HEK293 (cell line): ENCODE measurements at regions not wholly inside any gene's neighbourhood (a gene's known extent, or its start where the extent isn't known, plus 50 kb on each side); places are given as distances from the start of the nearest gene placed in this dataset.

Source experiments
- CTCF ChIA-PET: fragments of 350-600 bp; formaldehyde crosslinking; extraction: SDS; loops from one replicate; lab custom pipeline; 2021; ENCODE audit warnings: antibody characterized with exemption; lab: Yijun Ruan, JAX
- POLR2A ChIA-PET: fragments of 300-600 bp; formaldehyde crosslinking; extraction: SDS; loops from one replicate; lab custom pipeline; 2020; ENCODE audit warnings: antibody characterized with exemption, inconsistent platforms; lab: Yijun Ruan, JAX
- H3K27ac ChIP-seq: fragments of 200-500 bp; sonication (Bioruptor generic); 2 replicates; pipeline ENCODE4 v1.5.1; 2014; ENCODE audit warnings: low read depth, low read length, control low read depth, inconsistent platforms; ENCODE audit errors: extremely low read depth
- H3K36me3 ChIP-seq, 2 experiments: fragments of 200-500 bp in 1 of 2; sonication (Bioruptor generic) in 1 of 2; 1 replicate in 1 of 2; 2 replicates in 1 of 2; pipeline ENCODE4 v1.5.1; 2014 to 2017; ENCODE audit warnings: inconsistent platforms in 2 of 2, low read length in 2 of 2; ENCODE audit not compliant: control insufficient read depth in 2 of 2, insufficient read depth in 1 of 2
- H3K4me1 ChIP-seq: fragments of 200-500 bp; sonication (Bioruptor generic); 2 replicates; pipeline ENCODE4 v1.5.1; 2014; ENCODE audit warnings: mild to moderate bottlenecking, low read length, inconsistent platforms; ENCODE audit not compliant: control insufficient read depth, insufficient read depth
- H3K4me3 ChIP-seq: 2 replicates; pipeline ENCODE4 v1.5.1; 2011; ENCODE audit warnings: low read depth, mild to moderate bottlenecking, control low read depth, low read length, moderate library complexity
- H3K9me3 ChIP-seq: fragments of 200-500 bp; sonication (Bioruptor generic); 2 replicates; pipeline ENCODE4 v1.5.1; 2014; ENCODE audit warnings: low read depth, low read length, inconsistent platforms; ENCODE audit not compliant: control insufficient read depth, insufficient read depth
- BCL6B ChIP-seq: fragments of 450-650 bp; formaldehyde crosslinking; IDR thresholded peaks from 2 replicates; pipeline ENCODE4 v1.5.1; 2017; ENCODE audit warnings: missing biosample characterization, missing genetic modification characterization
- CTCF ChIP-seq: fragments of 450-650 bp; formaldehyde crosslinking; IDR thresholded peaks from 2 replicates; pipeline ENCODE4 v1.5.1; 2016; ENCODE audit warnings: missing biosample characterization, missing genetic modification characterization
- EGR2 ChIP-seq: fragments of 450-650 bp; formaldehyde crosslinking; IDR thresholded peaks from 2 replicates; pipeline ENCODE4 v1.5.1; 2016; ENCODE audit warnings: low read depth, missing biosample characterization, missing genetic modification characterization
- GLI4 ChIP-seq: fragments of 450-650 bp; formaldehyde crosslinking; IDR thresholded peaks from 2 replicates; pipeline ENCODE4 v1.5.1; 2016; ENCODE audit warnings: missing biosample characterization, missing genetic modification characterization
- KLF1 ChIP-seq: fragments of 450-650 bp; formaldehyde crosslinking; IDR thresholded peaks from 2 replicates; pipeline ENCODE4 v1.5.1; 2016; ENCODE audit warnings: missing biosample characterization, missing genetic modification characterization
- PRDM4 ChIP-seq: fragments of 450-650 bp; formaldehyde crosslinking; IDR thresholded peaks from 2 replicates; pipeline ENCODE4 v1.5.1; 2017; ENCODE audit warnings: missing biosample characterization, missing genetic modification characterization
- TCF7L2 ChIP-seq: IDR thresholded peaks from 2 replicates; pipeline ENCODE4 v1.6.1; 2011; ENCODE audit warnings: low read depth, mild to moderate bottlenecking, inconsistent platforms, low read length, moderate library complexity, borderline replicate concordance
- ZBTB48 ChIP-seq: fragments of 450-650 bp; formaldehyde crosslinking; IDR thresholded peaks from 2 replicates; pipeline ENCODE4 v1.5.1; 2016; ENCODE audit warnings: missing biosample characterization, missing genetic modification characterization
- ZBTB8A ChIP-seq: fragments of 450-650 bp; formaldehyde crosslinking; IDR thresholded peaks from 2 replicates; pipeline ENCODE4 v1.5.1; 2016; ENCODE audit warnings: missing biosample characterization, missing genetic modification characterization
- ZNF132 ChIP-seq: fragments of 450-650 bp; formaldehyde crosslinking; IDR thresholded peaks from 2 replicates; pipeline ENCODE4 v1.5.1; 2017; ENCODE audit warnings: missing biosample characterization, missing genetic modification characterization, borderline replicate concordance
- ZNF138 ChIP-seq: fragments of 450-650 bp; formaldehyde crosslinking; IDR thresholded peaks from 2 replicates; pipeline ENCODE4 v1.5.1; 2016; ENCODE audit warnings: missing biosample characterization, missing genetic modification characterization, borderline replicate concordance
- ZNF248 ChIP-seq: fragments of 450-650 bp; formaldehyde crosslinking; IDR thresholded peaks from 2 replicates; pipeline ENCODE4 v1.5.1; 2017; ENCODE audit warnings: missing biosample characterization, missing genetic modification characterization
- ZNF266 ChIP-seq: fragments of 450-650 bp; formaldehyde crosslinking; IDR thresholded peaks from 2 replicates; pipeline ENCODE4 v1.5.1; 2016; ENCODE audit warnings: missing biosample characterization, missing genetic modification characterization, low read depth
- ZNF341 ChIP-seq: fragments of 450-650 bp; formaldehyde crosslinking; IDR thresholded peaks from 2 replicates; pipeline ENCODE4; 2016; ENCODE audit warnings: low read depth, missing biosample characterization, missing genetic modification characterization
- ZNF366 ChIP-seq: fragments of 450-650 bp; formaldehyde crosslinking; conservative IDR thresholded peaks from 2 replicates; pipeline ENCODE4 v1.5.1; 2016; ENCODE audit warnings: missing biosample characterization, missing genetic modification characterization
- ZNF391 ChIP-seq: fragments of 450-650 bp; formaldehyde crosslinking; IDR thresholded peaks from 2 replicates; pipeline ENCODE4 v1.5.1; 2016; ENCODE audit warnings: low read depth, missing biosample characterization, missing genetic modification characterization, borderline replicate concordance
- ZNF544 ChIP-seq: fragments of 450-650 bp; formaldehyde crosslinking; IDR thresholded peaks from 2 replicates; pipeline ENCODE4 v1.5.0; 2017; ENCODE audit warnings: missing biosample characterization, missing genetic modification characterization
- ZNF580 ChIP-seq: fragments of 450-650 bp; formaldehyde crosslinking; IDR thresholded peaks from 2 replicates; pipeline ENCODE4 v1.5.1; 2016; ENCODE audit warnings: missing biosample characterization, missing genetic modification characterization
- ZNF747 ChIP-seq: fragments of 450-650 bp; formaldehyde crosslinking; IDR thresholded peaks from 2 replicates; pipeline ENCODE4 v1.5.1; 2016; ENCODE audit warnings: missing biosample characterization, missing genetic modification characterization
- ZNF777 ChIP-seq: fragments of 450-650 bp; formaldehyde crosslinking; IDR thresholded peaks from 2 replicates; pipeline ENCODE4 v1.5.1; 2017; ENCODE audit warnings: missing biosample characterization, missing genetic modification characterization, borderline replicate concordance
- ZNF830 ChIP-seq: fragments of 450-650 bp; IDR thresholded peaks from 2 replicates; pipeline ENCODE4 v1.5.0; 2018; ENCODE audit warnings: missing biosample characterization, missing genetic modification characterization, low read depth, mild to moderate bottlenecking, moderate library complexity

- CTCF ChIA-PET: interaction anchor here (13.6 kb wide), 1 partner anchor 163 kb away, joined by 455 read pairs; no protein-coding TSS in a partner anchor
- Histone ChIP-seq H3K4me1 (0 out of 2 replicates have a peak, but pooled peaks cover 5% of the 10 kb centered on the region), H3K9me3 (no peaks in the 10 kb centered on the region), H3K27ac (no peak overlapping the region), H3K4me3 (no peak overlapping the region), H3K36me3 (no peaks in the 10 kb centered on the region)
- TF ChIP-seq ZNF830 (tag by site-specific recombination): no peak
- TF ChIP-seq ZNF777: no peak
- TF ChIP-seq BCL6B (tag by site-specific recombination): no peak
- TF ChIP-seq ZNF248 (tag by site-specific recombination): no peak
- no peak for TF ChIP-seq ZNF132 (tag by site-specific recombination)
- POLR2A ChIA-PET: no interaction called here
Measured at GRCh38 chr15:79190093-79190492, 92.4 kb upstream of the ANKRD34C start.

- Histone ChIP-seq H3K9me3 (no peaks in the 10 kb centered on the region), H3K4me3 (no peak overlapping the region), H3K27ac (no peak overlapping the region), H3K4me1 (no peaks in the 10 kb centered on the region), H3K36me3 (no peaks in the 10 kb centered on the region)
- peak; percentile 95 for TF ChIP-seq KLF1 (tag by site-specific recombination)
- no peak for TF ChIP-seq ZNF266
- peak; percentile 79 for TF ChIP-seq PRDM4 (tag by site-specific recombination)
- ChIA-PET POLR2A (no interaction called here), CTCF (interaction anchor here (0.6 to 13.6 kb wide), 6 partner anchors 9 to 241 kb away, joined by 3 to 455 read pairs (median 27); no protein-coding TSS in a partner anchor)
Measured at GRCh38 chr15:79186616-79187015, 95.9 kb upstream of the ANKRD34C start.

- H3K27ac ChIP-seq: no peak overlapping the region
- no peaks in the 10 kb centered on the region for H3K4me1 ChIP-seq
- H3K9me3 ChIP-seq: no peaks in the 10 kb centered on the region
- POLR2A ChIA-PET: interaction anchor here (1.0 kb wide), 1 partner anchor 8 kb away, joined by 3 read pairs; no protein-coding TSS in a partner anchor
- TF ChIP-seq ZNF747 (tag by site-specific recombination) (no peak), ZNF544 (tag by site-specific recombination) (no peak), ZNF580 (tag by site-specific recombination) (no peak), GLI4 (tag by site-specific recombination) (peak; percentile 14; the same call in 1 of the 2 replicates), ZNF366 (tag by site-specific recombination) (peak; percentile 88), ZNF391 (no peak), ZNF341 (tag by site-specific recombination) (no peak), TCF7L2 (no peak), ZNF138 (tag by site-specific recombination) (no peak), ZBTB8A (tag by site-specific recombination) (no peak), ZBTB48 (tag by site-specific recombination) (no peak), CTCF (tag by site-specific recombination) (peak; percentile 54; the same call in 1 of the 2 replicates), EGR2 (tag by site-specific recombination) (no peak)
- TF ChIP-seq, all 188 proteins: peak for 3
- H3K36me3 ChIP-seq: no peaks in the 10 kb centered on the region
- H3K4me3 ChIP-seq: no peak overlapping the region
- CTCF ChIA-PET: interaction anchor here (0.7 to 13.6 kb wide), 63 partner anchors 8 to 1205 kb away, joined by 3 to 455 read pairs (median 5); partner anchors contain the start of genes CTSH and TMED3
Measured at GRCh38 chr15:79185199-79185598, 94.6 kb upstream of the RASGRF1 start.
